Smooth muscle cell (in vitro differentiated cells): ENCODE measurements at regions not wholly inside any gene's neighbourhood (a gene's known extent, or its start where the extent isn't known, plus 50 kb on each side); places are given as distances from the start of the nearest gene placed in this dataset.

ENCODE experiments used
- DNase-seq: peaks from one replicate; lab custom pipeline; 2025; ENCODE audit not compliant: unreplicated experiment; lab: John Stamatoyannopoulos, UW
- H2AFZ ChIP-seq: fragments of 200-600 bp; sonication (generic); 2 replicates; pipeline ENCODE4 v1.6.0; 2016; ENCODE audit warnings: antibody characterized with exemption, low read depth, mild to moderate bottlenecking
- H3F3A ChIP-seq: fragments of 200-600 bp; sonication (generic); 2 replicates; pipeline ENCODE4 v1.6.0; 2017; ENCODE audit warnings: antibody characterized with exemption, low read depth
- H3K27ac ChIP-seq: fragments of 200-600 bp; sonication (generic); 2 replicates; pipeline ENCODE4 v1.5.1; 2016; ENCODE audit warnings: low read depth, mild to moderate bottlenecking
- H3K27me3 ChIP-seq: fragments of 200-600 bp; sonication (generic); 2 replicates; pipeline ENCODE4 v1.6.1; 2016; ENCODE audit warnings: low read depth, mild to moderate bottlenecking
- H3K36me3 ChIP-seq: fragments of 200-600 bp; sonication (generic); 2 replicates; pipeline ENCODE4 v1.5.1; 2016; ENCODE audit warnings: low read depth
- H3K4me1 ChIP-seq: fragments of 200-600 bp; sonication (generic); 2 replicates; pipeline ENCODE4 v1.5.1; 2016; ENCODE audit warnings: low read depth
- H3K4me2 ChIP-seq: fragments of 200-600 bp; sonication (generic); 2 replicates; pipeline ENCODE4 v1.6.0; 2016; ENCODE audit warnings: mild to moderate bottlenecking
- H3K4me3 ChIP-seq: fragments of 200-600 bp; sonication (generic); 2 replicates; pipeline ENCODE4 v1.5.1; 2016; ENCODE audit warnings: mild to moderate bottlenecking
- H3K79me2 ChIP-seq: fragments of 200-600 bp; sonication (generic); 2 replicates; pipeline ENCODE4 v1.6.0; 2016; ENCODE audit warnings: low read depth, mild to moderate bottlenecking
- H3K9ac ChIP-seq: fragments of 200-600 bp; sonication (generic); 2 replicates; pipeline ENCODE4 v1.6.0; 2016; ENCODE audit warnings: low read depth
- H3K9me3 ChIP-seq: fragments of 200-600 bp; sonication (generic); replicated peaks from 2 replicates; pipeline ENCODE4 v1.5.1; 2016; ENCODE audit warnings: low read depth
- H4K20me1 ChIP-seq: fragments of 200-600 bp; sonication (generic); 2 replicates; pipeline ENCODE4 v1.6.0; 2016; ENCODE audit warnings: low read depth
- WGBS: methylation state at CpG from one replicate; pipeline ENCODE4 v1.1.7; 2016; ENCODE audit warnings: low lambda C conversion rate; 5-methylcytosine and 5-hydroxymethylcytosine counted together
- TF ChIP-seq, protein P1 (sequence below): fragments of 200-600 bp; sonication (generic); IDR thresholded peaks from 2 replicates; pipeline ENCODE4 v1.5.1; 2017; ENCODE audit warnings: borderline replicate concordance, mild to moderate bottlenecking, antibody characterized with exemption; ENCODE audit not compliant: insufficient read depth, poor library complexity, severe bottlenecking

DNA sequence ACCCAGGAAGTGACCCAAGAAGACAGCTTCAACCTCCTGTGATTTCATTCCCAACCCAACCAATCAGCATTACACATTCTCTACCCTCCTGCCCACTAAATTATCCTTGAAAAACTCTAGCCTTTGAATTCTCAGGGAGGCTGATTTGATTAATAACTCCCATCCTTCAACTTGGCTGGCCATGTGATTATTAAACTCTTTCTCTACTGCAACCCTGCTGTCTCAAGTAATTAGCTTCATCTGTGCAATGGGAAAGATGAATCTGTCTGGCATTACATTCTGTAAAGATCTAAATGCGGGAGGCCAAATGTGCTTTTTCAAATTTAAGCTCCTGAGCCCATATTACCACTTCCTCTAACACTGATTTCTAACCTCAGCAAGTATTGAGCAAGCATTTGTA, 95.9 kb upstream of the STT3B start:
- H3K27me3 ChIP-seq = no peaks in the 10 kb centered on the region
- H2AFZ ChIP-seq = no peak overlapping the region
- H3K9me3 ChIP-seq = no peaks in the 10 kb centered on the region
- no peaks in the 10 kb centered on the region for H3K79me2 ChIP-seq
- TF ChIP-seq, protein P1, sequence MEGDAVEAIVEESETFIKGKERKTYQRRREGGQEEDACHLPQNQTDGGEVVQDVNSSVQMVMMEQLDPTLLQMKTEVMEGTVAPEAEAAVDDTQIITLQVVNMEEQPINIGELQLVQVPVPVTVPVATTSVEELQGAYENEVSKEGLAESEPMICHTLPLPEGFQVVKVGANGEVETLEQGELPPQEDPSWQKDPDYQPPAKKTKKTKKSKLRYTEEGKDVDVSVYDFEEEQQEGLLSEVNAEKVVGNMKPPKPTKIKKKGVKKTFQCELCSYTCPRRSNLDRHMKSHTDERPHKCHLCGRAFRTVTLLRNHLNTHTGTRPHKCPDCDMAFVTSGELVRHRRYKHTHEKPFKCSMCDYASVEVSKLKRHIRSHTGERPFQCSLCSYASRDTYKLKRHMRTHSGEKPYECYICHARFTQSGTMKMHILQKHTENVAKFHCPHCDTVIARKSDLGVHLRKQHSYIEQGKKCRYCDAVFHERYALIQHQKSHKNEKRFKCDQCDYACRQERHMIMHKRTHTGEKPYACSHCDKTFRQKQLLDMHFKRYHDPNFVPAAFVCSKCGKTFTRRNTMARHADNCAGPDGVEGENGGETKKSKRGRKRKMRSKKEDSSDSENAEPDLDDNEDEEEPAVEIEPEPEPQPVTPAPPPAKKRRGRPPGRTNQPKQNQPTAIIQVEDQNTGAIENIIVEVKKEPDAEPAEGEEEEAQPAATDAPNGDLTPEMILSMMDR = no peak
- H3F3A ChIP-seq = no peaks in the 10 kb centered on the region
- H3K36me3 ChIP-seq = no peaks in the 10 kb centered on the region
- no peak overlapping the region for H3K27ac ChIP-seq
- no peak overlapping the region for H3K4me2 ChIP-seq
- no peak for DNase-seq
- WGBS = 100% methylated on average over 1 of the region's 1 CpG
- no peak overlapping the region for H3K9ac ChIP-seq
- H3K4me1 ChIP-seq = no peaks in the 10 kb centered on the region
- H3K4me3 ChIP-seq = no peak overlapping the region
- no peaks in the 10 kb centered on the region for H4K20me1 ChIP-seq

DNA sequence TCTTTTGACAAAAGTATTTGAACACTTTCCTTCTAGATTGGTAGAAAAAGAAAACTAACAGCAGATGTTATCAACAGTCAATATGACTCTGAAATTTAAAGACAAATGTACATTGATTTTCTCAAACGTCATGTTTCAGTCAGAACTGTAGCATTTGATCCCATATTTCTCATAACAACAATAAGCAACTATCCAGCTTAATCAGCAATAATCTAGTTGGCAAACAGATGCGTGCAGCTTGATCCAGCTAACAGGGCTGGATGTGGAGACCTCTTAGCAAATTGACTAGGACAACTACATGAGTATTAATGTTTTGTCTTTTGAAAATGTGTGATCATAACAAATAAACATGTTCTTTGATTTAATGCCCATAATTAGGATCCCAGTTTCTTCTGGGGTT, 94.0 kb upstream of the STT3B start:
- no peaks in the 10 kb centered on the region for H3K79me2 ChIP-seq
- no peaks in the 10 kb centered on the region for H4K20me1 ChIP-seq
- H3K4me3 ChIP-seq = no peak overlapping the region
- H3F3A ChIP-seq = no peaks in the 10 kb centered on the region
- no peak overlapping the region for H3K27ac ChIP-seq
- no peaks in the 10 kb centered on the region for H3K9me3 ChIP-seq
- no peak overlapping the region for H2AFZ ChIP-seq
- no peak for DNase-seq
- no peaks in the 10 kb centered on the region for H3K27me3 ChIP-seq
- H3K9ac ChIP-seq = no peak overlapping the region
- H3K4me2 ChIP-seq = no peak overlapping the region
- no peaks in the 10 kb centered on the region for H3K36me3 ChIP-seq
- WGBS = 64% methylated on average over 2 of the region's 2 CpGs
- no peaks in the 10 kb centered on the region for H3K4me1 ChIP-seq
- TF ChIP-seq, protein P1 = no peak

DNA sequence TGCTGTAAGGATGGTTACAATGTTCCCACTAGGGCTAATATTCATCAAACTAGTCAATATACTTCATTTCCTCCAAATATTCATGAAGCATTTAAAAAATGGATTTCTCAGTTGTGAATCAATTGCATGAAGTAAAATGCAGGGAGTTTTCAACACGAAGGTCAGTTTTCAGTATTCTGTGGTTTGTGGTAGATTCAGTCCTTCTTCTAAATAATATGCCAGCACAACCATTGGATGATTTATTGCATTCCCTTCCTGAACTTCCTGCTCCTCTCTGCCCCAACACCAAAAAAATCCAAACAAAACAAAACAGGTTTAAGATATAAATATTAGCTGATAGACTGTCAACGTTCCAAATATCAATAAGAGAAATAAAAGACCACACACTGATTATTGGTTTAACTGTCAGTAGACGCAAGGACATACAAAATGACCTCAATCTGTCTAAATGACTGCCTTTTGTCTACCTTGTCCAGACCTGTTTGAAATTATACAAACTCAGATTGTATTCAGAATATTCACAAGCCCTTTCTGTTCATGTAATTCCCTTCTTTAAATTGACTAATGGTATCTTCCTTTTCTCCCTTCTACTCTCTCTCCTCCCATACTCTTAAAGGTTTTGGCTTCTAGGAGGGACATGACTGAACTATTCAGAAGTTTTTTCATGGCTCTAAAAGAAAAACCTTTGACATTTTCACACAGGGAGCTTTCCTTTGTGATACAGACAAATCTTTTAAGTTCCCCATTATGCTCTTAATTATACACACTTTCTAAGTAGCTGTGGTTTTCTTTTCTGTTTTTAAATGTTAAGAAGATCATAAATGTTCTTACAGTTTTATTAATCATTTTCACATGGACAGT, 92.6 kb upstream of the STT3B start:
- no peak for DNase-seq
- no peak overlapping the region for H2AFZ ChIP-seq
- H3K4me3 ChIP-seq = no peak overlapping the region
- H3K4me2 ChIP-seq = no peak overlapping the region
- H3K27ac ChIP-seq = no peak overlapping the region
- H3K4me1 ChIP-seq = no peaks in the 10 kb centered on the region
- no peaks in the 10 kb centered on the region for H3K36me3 ChIP-seq
- H3K79me2 ChIP-seq = no peaks in the 10 kb centered on the region
- 78% methylated on average over 3 of the region's 3 CpGs for WGBS
- H4K20me1 ChIP-seq = no peaks in the 10 kb centered on the region
- H3K27me3 ChIP-seq = no peaks in the 10 kb centered on the region
- no peaks in the 10 kb centered on the region for H3F3A ChIP-seq
- H3K9ac ChIP-seq = no peak overlapping the region
- no peaks in the 10 kb centered on the region for H3K9me3 ChIP-seq
- TF ChIP-seq, protein P1 = no peak

DNA sequence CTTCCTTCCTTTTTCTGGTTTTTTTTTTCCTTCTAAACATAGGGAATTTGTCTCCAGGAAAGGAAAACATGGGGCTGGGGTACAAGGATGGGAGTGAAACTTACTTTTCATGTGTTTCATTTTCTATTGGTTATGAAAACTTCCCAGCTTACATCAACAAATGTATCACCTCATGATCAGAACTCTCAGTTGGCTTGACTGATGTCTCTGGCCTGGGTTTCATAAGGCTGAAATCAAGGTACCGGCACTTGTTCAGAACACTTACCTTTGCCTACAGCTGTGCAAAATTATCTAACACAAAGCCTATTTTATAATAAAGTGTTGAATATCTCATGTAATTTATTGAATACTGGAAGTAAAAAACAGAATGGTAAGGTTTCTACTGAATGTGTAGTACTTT, 91.8 kb upstream of the STT3B start:
- Histone ChIP-seq H3K9ac (no peak overlapping the region), H4K20me1 (no peaks in the 10 kb centered on the region), H3K27me3 (no peaks in the 10 kb centered on the region), H3K9me3 (no peaks in the 10 kb centered on the region), H3K4me3 (no peak overlapping the region), H3F3A (no peaks in the 10 kb centered on the region), H2AFZ (no peak overlapping the region), H3K36me3 (no peaks in the 10 kb centered on the region), H3K79me2 (no peaks in the 10 kb centered on the region), H3K4me2 (no peak overlapping the region), H3K4me1 (no peaks in the 10 kb centered on the region), H3K27ac (no peak overlapping the region)
- no peak for DNase-seq
- WGBS = 100% methylated on average over 1 of the region's 1 CpG
- TF ChIP-seq, protein P1 = no peak
